ENCODE measurements at regions not wholly inside any gene's neighbourhood (a gene's known extent, or its start where the extent isn't known, plus 50 kb on each side); places are given as distances from the start of the nearest gene placed in this dataset.

DNA sequence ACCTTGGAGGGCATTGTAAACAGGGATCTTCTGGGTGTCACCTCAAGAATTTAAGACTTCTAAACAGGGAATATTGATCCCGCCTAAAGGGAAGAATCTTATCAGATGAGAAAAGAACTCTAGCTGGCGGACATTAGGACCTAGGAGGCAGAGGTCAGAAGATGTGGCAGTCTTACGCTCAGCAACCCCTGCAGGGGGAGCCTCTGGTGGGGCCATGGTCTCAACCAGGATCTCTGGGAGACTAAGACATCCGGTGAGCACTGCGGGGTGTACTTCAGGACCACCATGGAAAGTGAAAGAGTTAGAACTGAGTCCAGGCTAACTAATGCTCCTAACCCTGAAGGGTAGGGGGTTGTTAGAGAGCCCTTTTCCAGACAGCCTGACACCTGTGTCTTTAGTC is 295.2 kb downstream of the VGLL3 start:
- TF ChIP-seq, protein P1, sequence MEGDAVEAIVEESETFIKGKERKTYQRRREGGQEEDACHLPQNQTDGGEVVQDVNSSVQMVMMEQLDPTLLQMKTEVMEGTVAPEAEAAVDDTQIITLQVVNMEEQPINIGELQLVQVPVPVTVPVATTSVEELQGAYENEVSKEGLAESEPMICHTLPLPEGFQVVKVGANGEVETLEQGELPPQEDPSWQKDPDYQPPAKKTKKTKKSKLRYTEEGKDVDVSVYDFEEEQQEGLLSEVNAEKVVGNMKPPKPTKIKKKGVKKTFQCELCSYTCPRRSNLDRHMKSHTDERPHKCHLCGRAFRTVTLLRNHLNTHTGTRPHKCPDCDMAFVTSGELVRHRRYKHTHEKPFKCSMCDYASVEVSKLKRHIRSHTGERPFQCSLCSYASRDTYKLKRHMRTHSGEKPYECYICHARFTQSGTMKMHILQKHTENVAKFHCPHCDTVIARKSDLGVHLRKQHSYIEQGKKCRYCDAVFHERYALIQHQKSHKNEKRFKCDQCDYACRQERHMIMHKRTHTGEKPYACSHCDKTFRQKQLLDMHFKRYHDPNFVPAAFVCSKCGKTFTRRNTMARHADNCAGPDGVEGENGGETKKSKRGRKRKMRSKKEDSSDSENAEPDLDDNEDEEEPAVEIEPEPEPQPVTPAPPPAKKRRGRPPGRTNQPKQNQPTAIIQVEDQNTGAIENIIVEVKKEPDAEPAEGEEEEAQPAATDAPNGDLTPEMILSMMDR (conservative IDR thresholded peaks at IDR 0.05; ENCODE audit: low read depth, low read length), result no peak

DNA sequence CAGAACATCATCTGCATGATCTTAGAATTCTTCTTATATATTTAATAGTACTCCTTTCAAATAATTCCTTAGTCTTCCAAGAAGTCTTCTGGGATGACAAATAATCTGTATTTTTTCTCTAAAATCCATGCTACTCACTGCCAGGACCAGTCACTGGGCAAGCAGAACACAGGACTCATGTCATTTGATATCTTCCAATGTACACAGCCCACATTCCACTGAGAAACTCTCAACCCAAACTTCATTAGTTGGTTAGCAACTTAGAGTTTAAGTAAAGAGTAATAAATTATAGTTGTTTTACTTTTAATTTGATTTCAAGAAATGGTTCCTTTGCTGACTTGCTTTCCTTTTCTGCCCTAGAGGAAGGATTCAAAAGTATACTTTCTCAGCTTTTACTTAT is 317.0 kb downstream of the VGLL3 start:
- TF ChIP-seq, protein P1 (conservative IDR thresholded peaks at IDR 0.05; ENCODE audit: low read depth, low read length), result no peak
- DNase-seq (ENCODE audit: low read depth), result no peak
- no peak overlapping the region for H3K4me3 ChIP-seq (ENCODE audit: low read depth, low read length)

More for the DNA sequence above, 295.2 kb downstream of the VGLL3 start:
- no peak for DNase-seq (ENCODE audit: low read depth)
- H3K4me3 ChIP-seq (ENCODE audit: low read depth, low read length), result no peak overlapping the region

DNA sequence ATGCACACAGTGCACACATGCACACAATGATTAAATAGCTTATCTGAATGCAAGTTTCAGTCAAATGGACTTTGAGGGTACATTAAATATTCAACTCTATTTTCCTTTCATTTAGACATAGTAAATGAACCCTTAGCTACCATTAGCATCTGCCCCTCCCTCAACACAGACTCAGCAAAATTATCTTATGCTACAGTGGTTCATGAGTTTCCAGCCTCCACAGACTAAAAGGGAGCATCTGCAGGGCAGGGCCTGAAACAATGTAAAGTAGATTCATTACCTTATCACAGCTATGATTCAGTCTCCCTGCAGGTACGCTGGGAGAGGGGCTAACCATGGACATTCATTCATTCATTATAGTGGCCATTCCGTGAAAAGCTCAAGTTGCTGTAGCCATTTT is 329.1 kb downstream of the VGLL3 start:
- H3K4me3 ChIP-seq (ENCODE audit: low read depth, low read length), result no peak overlapping the region
- TF ChIP-seq, protein P1 (conservative IDR thresholded peaks at IDR 0.05; ENCODE audit: low read depth, low read length), result no peak
- DNase-seq (ENCODE audit: low read depth), result no peak

DNA sequence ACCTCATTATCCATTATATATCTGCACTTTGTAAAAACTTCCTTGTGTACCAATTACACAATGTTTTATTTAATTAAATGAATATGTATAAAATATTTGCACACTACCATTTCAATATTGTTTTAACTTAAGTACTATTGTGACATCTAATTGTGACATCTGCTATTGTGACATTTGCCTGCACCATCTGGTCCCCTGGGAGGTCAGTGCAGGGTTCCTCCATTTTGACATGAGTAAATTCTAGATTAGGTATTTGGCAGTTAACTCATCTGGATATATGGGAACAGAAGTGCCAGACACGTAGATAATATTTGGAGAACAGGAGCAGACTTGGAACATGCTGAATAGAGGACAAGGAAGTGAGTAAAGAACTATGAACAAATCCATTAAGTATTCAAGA is 332.1 kb downstream of the VGLL3 start:
- DNase-seq (ENCODE audit: low read depth), result no peak
- no peak overlapping the region for H3K4me3 ChIP-seq (ENCODE audit: low read depth, low read length)
- TF ChIP-seq, protein P1 (conservative IDR thresholded peaks at IDR 0.05; ENCODE audit: low read depth, low read length), result no peak

DNA sequence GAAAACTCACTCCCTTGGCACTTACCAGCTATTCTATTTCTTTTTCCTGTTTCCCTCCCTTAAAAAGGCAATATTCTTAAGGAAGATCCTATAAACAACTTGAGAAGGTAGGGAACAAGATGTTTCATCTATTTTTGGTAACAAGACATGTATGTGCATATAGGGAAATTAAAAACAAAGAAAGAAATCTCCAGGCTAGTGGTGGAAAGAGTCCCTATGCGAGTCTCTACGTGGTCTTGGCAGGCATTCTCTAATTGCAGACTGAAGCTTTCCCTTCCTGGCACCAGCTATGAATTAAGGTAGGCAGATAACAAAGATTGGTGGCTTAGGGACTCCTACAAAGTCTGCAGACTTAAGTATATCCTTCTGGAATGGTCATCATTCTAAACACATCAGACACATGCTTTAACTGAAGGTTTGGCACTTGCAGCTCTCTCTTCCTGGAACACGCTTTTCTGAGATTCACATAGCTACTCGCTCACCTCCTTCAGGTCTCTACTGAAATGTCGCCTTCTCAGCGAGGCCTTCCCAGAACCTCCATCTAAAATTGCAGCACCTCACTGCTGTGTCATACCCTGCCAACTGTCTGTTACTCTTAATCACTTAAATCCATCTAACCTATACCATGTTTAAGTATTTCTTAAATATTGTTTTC is 336.0 kb downstream of the VGLL3 start:
- no peak overlapping the region for H3K4me3 ChIP-seq (ENCODE audit: low read depth, low read length)
- no peak for DNase-seq (ENCODE audit: low read depth)
- TF ChIP-seq, protein P1 (conservative IDR thresholded peaks at IDR 0.05; ENCODE audit: low read depth, low read length), result no peak

DNA sequence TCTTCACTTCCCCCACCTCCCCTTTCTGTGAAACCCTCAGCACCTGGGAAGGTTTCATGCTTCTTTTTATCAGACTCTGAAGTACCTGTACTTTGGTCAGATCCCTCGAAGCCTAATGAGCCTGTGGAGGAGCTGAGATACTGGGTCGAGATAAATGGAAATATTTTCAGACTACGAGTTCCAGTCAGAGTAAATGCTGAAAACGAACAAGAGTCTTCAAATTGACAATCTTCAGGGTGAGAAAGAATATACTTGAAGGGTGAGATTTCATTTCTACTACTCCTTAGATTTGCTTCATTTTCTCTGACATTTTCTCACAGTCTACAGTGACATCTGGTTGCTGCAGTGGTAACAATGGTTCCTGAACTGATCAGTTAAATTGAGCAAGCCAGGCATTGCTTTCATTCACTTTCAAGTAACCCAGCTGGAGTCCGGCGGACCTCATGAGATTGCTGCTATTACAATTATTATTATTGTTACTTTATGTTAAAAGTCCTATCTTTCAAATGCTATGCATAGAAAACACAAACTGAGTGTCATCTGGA is 337.2 kb downstream of the VGLL3 start:
- TF ChIP-seq, protein P1 (conservative IDR thresholded peaks at IDR 0.05; ENCODE audit: low read depth, low read length), result no peak
- H3K4me3 ChIP-seq (ENCODE audit: low read depth, low read length), result no peak overlapping the region
- DNase-seq (ENCODE audit: low read depth), result no peak

DNA sequence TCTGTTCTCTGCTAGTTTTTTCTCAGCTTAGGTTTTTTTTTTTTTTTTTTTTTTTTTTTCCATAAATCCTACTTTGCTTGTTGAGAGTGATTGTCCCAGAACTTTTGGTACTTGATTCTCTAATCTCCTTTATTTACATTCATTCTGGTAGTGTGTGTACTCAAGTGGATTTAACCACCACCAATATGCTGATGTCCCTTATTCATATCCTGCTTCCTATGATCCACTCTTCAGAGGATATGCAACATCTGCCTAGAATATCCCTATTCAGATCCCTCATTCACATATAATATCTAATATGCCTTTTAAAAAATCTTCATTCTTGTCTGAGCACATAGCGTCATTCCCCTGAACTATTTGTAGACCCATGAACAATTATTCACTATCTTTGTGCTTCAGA is 342.9 kb downstream of the VGLL3 start:
- TF ChIP-seq, protein P1 (conservative IDR thresholded peaks at IDR 0.05; ENCODE audit: low read depth, low read length), result no peak
- no peak overlapping the region for H3K4me3 ChIP-seq (ENCODE audit: low read depth, low read length)

More for the DNA sequence above, 342.9 kb downstream of the VGLL3 start:
- DNase-seq (ENCODE audit: low read depth), result no peak

Measured in choroid plexus epithelial cell (primary cell).